GM23338 (cell line): ENCODE measurements at regions not wholly inside any gene's neighbourhood (a gene's known extent, or its start where the extent isn't known, plus 50 kb on each side); places are given as distances from the start of the nearest gene placed in this dataset.

Experiments
- ATAC-seq: fragments of 200-7000 bp; cut with Tn5 transposase; 3 replicates; pipeline ENCODE4 v1.9.1; 2020
- DNase-seq: peaks from one replicate; pipeline ENCODE4 v3.0.0-alpha.2; 2015; ENCODE audit warnings: low spot score
- H2AFZ ChIP-seq: fragments of 200-600 bp; sonication (generic); 2 replicates; pipeline ENCODE4 v1.8.0; 2016; ENCODE audit warnings: antibody characterized with exemption, mild to moderate bottlenecking, moderate library complexity
- H3F3A ChIP-seq: fragments of 200-600 bp; sonication (generic); replicated peaks from 2 replicates; pipeline ENCODE4 v1.8.0; 2017; ENCODE audit warnings: antibody characterized with exemption, mixed run types, low read depth
- H3K27ac ChIP-seq: fragments of 200-600 bp; sonication (generic); 2 replicates; pipeline ENCODE4 v1.6.1; 2016; ENCODE audit warnings: low read depth
- H3K27me3 ChIP-seq: fragments of 200-600 bp; sonication (generic); 2 replicates; pipeline ENCODE4 v1.8.0; 2016; ENCODE audit warnings: mild to moderate bottlenecking, mixed run types, moderate library complexity; ENCODE audit not compliant: insufficient read depth
- H3K36me3 ChIP-seq: fragments of 200-600 bp; sonication (generic); 2 replicates; pipeline ENCODE4 v1.8.0; 2016; ENCODE audit warnings: mild to moderate bottlenecking; ENCODE audit not compliant: insufficient read depth
- H3K4me1 ChIP-seq: fragments of 200-600 bp; sonication (generic); 2 replicates; pipeline ENCODE4 v1.8.0; 2016; ENCODE audit warnings: mild to moderate bottlenecking, moderate library complexity; ENCODE audit not compliant: insufficient read depth
- H3K4me2 ChIP-seq: fragments of 200-600 bp; sonication (generic); 2 replicates; pipeline ENCODE4 v1.7.1; 2017; ENCODE audit warnings: mixed run types
- H3K4me3 ChIP-seq: fragments of 200-600 bp; sonication (generic); 2 replicates; pipeline ENCODE4 v1.6.1; 2016; ENCODE audit warnings: mixed run types
- H3K79me2 ChIP-seq: fragments of 200-600 bp; sonication (generic); replicated peaks from 2 replicates; pipeline ENCODE4 v1.8.0; 2017; ENCODE audit warnings: mild to moderate bottlenecking; ENCODE audit not compliant: insufficient read depth
- H3K9me2 ChIP-seq: fragments of 200-600 bp; sonication (generic); 2 replicates; pipeline ENCODE4 v1.8.0; 2017; ENCODE audit not compliant: insufficient read depth
- H4K20me1 ChIP-seq: fragments of 200-600 bp; sonication (generic); replicated peaks from 2 replicates; pipeline ENCODE4 v1.8.0; 2017; ENCODE audit warnings: mild to moderate bottlenecking; ENCODE audit not compliant: insufficient read depth
- H3K27ac Mint-ChIP-seq: 2 replicates; pipeline ENCODE4 v1.8.0; 2020; ENCODE audit warnings: inconsistent platforms, mild to moderate bottlenecking, moderate library complexity, mixed read lengths
- H3K27me3 Mint-ChIP-seq: 3 replicates; pipeline ENCODE4 v1.8.0; 2022; ENCODE audit warnings: low read depth, mild to moderate bottlenecking, moderate library complexity, mixed read lengths, inconsistent platforms; ENCODE audit not compliant: insufficient read depth, poor library complexity
- H3K36me3 Mint-ChIP-seq: 3 replicates; pipeline ENCODE4 v1.8.0; 2021; ENCODE audit warnings: low read depth, mild to moderate bottlenecking, inconsistent platforms, moderate library complexity, mixed read lengths
- H3K4me1 Mint-ChIP-seq: 3 replicates; pipeline ENCODE4 v1.8.0; 2020; ENCODE audit warnings: mild to moderate bottlenecking, inconsistent platforms, mixed read lengths
- H3K4me3 Mint-ChIP-seq: 3 replicates; pipeline ENCODE4 v1.8.0; 2021; ENCODE audit warnings: moderate library complexity, mild to moderate bottlenecking, inconsistent platforms, mixed read lengths
- H3K9me3 Mint-ChIP-seq: 3 replicates; pipeline ENCODE4 v1.8.0; 2020; ENCODE audit warnings: moderate library complexity, mild to moderate bottlenecking, inconsistent platforms, mixed read lengths
- CREB1 ChIP-seq: fragments of 250-450 bp; sonication (Bioruptor Pico); IDR thresholded peaks from 2 replicates; pipeline ENCODE4 v1.5.0; 2020; ENCODE audit warnings: low read depth, mild to moderate bottlenecking, moderate library complexity
- EZH2 ChIP-seq: fragments of 200-600 bp; sonication (generic); IDR thresholded peaks from one replicate; pipeline ENCODE4 v1.8.0; 2017; ENCODE audit warnings: antibody characterized with exemption, mild to moderate bottlenecking, low read depth; ENCODE audit not compliant: unreplicated experiment
- EZH2phosphoT487 ChIP-seq: fragments of 200-600 bp; sonication (generic); IDR thresholded peaks from one replicate; pipeline ENCODE4 v1.8.1; 2018; ENCODE audit warnings: antibody characterized with exemption; ENCODE audit not compliant: unreplicated experiment
- JUNB ChIP-seq: IDR thresholded peaks from one replicate; pipeline ENCODE4 v1.6.1; 2016; ENCODE audit warnings: antibody characterized with exemption; ENCODE audit not compliant: unreplicated experiment
- NANOG ChIP-seq: IDR thresholded peaks from 2 replicates; pipeline ENCODE4 v1.6.1; 2016; ENCODE audit warnings: antibody characterized with exemption, borderline replicate concordance
- POLR2AphosphoS5 ChIP-seq: IDR thresholded peaks from 2 replicates; pipeline ENCODE4 v1.6.1; 2016; ENCODE audit warnings: antibody characterized with exemption, low read depth
- STAT1 ChIP-seq: IDR thresholded peaks from one replicate; pipeline ENCODE4 v1.6.1; 2016; ENCODE audit warnings: antibody characterized with exemption; ENCODE audit not compliant: unreplicated experiment
- ZNF114 ChIP-seq: fragments of 250-450 bp; sonication (Bioruptor Pico); IDR thresholded peaks from 2 replicates; pipeline ENCODE4 v1.5.0; 2020; ENCODE audit warnings: mild to moderate bottlenecking, moderate library complexity
- ZNF331 ChIP-seq: fragments of 250-450 bp; sonication (Bioruptor Pico); IDR thresholded peaks from 2 replicates; pipeline ENCODE4 v1.5.0; 2020; ENCODE audit warnings: low read depth, mild to moderate bottlenecking, moderate library complexity
- TF ChIP-seq, protein P1 (sequence below): IDR thresholded peaks from one replicate; pipeline ENCODE4 v1.6.1; 2018; ENCODE audit warnings: antibody characterized with exemption; ENCODE audit not compliant: unreplicated experiment
- TF ChIP-seq, protein P2 (sequence below), 2 experiments: fragments of 200-600 bp in 1 of 2; sonication (generic) in 1 of 2; conservative IDR thresholded peaks; 2 replicates each; pipeline versions ENCODE4 v1.5.1 to v1.6.1; 2016 to 2017; ENCODE audit warnings: antibody characterized with exemption in 2 of 2, low read depth in 2 of 2, mild to moderate bottlenecking in 2 of 2, moderate library complexity in 1 of 2
- TF ChIP-seq, protein P3 (sequence below): IDR thresholded peaks from 2 replicates; pipeline ENCODE4 v1.6.1; 2016; ENCODE audit warnings: antibody characterized with exemption

DNA sequence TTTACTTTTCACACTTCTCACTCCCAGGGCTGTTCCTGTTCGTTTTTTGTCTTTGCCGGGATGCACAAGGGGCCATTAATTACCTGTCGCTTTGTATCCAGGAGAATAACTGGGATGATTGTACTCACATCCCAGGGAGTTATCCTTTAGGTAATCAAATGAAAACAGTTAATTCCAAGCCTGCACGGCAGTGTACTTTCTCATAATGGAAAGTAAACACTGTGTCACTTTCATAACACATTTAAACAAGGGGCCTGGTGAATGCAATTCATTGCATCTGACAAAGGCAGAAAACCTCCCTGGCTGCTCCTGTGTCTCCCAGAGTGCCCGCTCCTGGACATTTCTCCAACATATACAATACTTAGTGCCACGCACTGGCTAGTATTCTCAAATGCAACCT lies 138.7 kb upstream of the CELF2 start:
- Histone ChIP-seq H3K4me1 (no peaks in the 10 kb centered on the region), H4K20me1 (no peaks in the 10 kb centered on the region), H3K9me2 (0 out of 2 replicates have a peak, but pooled peaks cover 4% of the 10 kb centered on the region), H3F3A (no peaks in the 10 kb centered on the region), H3K36me3 (no peaks in the 10 kb centered on the region), H3K27me3 (no peaks in the 10 kb centered on the region), H3K27ac (no peak overlapping the region), H3K4me3 (no peak overlapping the region), H3K79me2 (no peaks in the 10 kb centered on the region), H2AFZ (peak overlapping the region; percentile 49; the same call in 1 of the 2 replicates), H3K4me2 (no peak overlapping the region)
- Mint-ChIP-seq H3K27me3 (no peaks in the 10 kb centered on the region), H3K9me3 (no peaks in the 10 kb centered on the region), H3K36me3 (no peaks in the 10 kb centered on the region), H3K27ac (no peak overlapping the region), H3K4me1 (no peaks in the 10 kb centered on the region), H3K4me3 (no peak overlapping the region)
- DNase-seq: no peak
- TF ChIP-seq EZH2phosphoT487: no peak
- TF ChIP-seq EZH2: no peak
- TF ChIP-seq, protein P1, sequence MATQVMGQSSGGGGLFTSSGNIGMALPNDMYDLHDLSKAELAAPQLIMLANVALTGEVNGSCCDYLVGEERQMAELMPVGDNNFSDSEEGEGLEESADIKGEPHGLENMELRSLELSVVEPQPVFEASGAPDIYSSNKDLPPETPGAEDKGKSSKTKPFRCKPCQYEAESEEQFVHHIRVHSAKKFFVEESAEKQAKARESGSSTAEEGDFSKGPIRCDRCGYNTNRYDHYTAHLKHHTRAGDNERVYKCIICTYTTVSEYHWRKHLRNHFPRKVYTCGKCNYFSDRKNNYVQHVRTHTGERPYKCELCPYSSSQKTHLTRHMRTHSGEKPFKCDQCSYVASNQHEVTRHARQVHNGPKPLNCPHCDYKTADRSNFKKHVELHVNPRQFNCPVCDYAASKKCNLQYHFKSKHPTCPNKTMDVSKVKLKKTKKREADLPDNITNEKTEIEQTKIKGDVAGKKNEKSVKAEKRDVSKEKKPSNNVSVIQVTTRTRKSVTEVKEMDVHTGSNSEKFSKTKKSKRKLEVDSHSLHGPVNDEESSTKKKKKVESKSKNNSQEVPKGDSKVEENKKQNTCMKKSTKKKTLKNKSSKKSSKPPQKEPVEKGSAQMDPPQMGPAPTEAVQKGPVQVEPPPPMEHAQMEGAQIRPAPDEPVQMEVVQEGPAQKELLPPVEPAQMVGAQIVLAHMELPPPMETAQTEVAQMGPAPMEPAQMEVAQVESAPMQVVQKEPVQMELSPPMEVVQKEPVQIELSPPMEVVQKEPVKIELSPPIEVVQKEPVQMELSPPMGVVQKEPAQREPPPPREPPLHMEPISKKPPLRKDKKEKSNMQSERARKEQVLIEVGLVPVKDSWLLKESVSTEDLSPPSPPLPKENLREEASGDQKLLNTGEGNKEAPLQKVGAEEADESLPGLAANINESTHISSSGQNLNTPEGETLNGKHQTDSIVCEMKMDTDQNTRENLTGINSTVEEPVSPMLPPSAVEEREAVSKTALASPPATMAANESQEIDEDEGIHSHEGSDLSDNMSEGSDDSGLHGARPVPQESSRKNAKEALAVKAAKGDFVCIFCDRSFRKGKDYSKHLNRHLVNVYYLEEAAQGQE: no peak
- no peak for TF ChIP-seq NANOG
- TF ChIP-seq, protein P2, sequence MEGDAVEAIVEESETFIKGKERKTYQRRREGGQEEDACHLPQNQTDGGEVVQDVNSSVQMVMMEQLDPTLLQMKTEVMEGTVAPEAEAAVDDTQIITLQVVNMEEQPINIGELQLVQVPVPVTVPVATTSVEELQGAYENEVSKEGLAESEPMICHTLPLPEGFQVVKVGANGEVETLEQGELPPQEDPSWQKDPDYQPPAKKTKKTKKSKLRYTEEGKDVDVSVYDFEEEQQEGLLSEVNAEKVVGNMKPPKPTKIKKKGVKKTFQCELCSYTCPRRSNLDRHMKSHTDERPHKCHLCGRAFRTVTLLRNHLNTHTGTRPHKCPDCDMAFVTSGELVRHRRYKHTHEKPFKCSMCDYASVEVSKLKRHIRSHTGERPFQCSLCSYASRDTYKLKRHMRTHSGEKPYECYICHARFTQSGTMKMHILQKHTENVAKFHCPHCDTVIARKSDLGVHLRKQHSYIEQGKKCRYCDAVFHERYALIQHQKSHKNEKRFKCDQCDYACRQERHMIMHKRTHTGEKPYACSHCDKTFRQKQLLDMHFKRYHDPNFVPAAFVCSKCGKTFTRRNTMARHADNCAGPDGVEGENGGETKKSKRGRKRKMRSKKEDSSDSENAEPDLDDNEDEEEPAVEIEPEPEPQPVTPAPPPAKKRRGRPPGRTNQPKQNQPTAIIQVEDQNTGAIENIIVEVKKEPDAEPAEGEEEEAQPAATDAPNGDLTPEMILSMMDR (conservative IDR thresholded peaks at IDR 0.05; ENCODE audit: low read depth in 2 of 2): no peak
- no peak for TF ChIP-seq STAT1
- TF ChIP-seq JUNB: no peak
- no peak for TF ChIP-seq POLR2AphosphoS5
- ATAC-seq: no peak

DNA sequence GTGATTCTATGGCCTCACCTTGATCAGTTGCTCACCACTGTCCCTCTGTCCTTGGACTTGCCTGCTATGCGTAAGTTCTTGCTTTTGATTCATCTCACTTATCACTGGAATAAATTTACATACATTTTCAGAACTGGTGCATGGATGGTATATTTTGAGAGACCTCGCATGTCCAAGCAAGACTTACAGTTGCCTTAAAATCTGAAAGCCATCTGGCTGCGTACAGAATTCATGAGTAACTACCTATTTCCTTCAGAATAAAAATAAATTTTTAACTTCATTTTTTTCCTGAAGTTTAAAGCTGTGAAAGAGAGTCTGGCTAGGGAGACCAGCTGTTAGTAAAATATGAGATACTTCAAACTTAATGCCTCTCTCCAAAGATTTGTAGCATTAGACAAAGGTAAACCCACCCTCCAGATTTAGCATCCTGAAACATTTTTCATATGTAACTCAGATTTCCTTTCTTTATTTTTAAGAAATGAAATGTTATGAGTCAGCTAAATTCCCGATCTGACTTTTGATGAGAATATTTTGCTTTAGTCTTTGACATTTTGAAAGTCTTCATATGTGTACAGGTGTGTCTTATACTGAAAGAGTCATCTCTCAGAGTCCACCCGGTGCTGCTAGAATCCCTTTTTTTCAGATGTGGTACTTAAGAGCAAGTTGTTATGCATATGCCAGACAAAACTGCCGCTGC lies 136.4 kb upstream of the CELF2 start:
- Mint-ChIP-seq H3K4me1 (no peaks in the 10 kb centered on the region), H3K27ac (no peak overlapping the region), H3K27me3 (no peaks in the 10 kb centered on the region), H3K36me3 (no peaks in the 10 kb centered on the region), H3K9me3 (no peaks in the 10 kb centered on the region; the same call in 2 of the 3 replicates), H3K4me3 (no peak overlapping the region)
- 0 out of 2 replicates have a peak overlapping the region, but pooled peaks have one; percentile 15 for H2AFZ ChIP-seq
- no peaks in the 10 kb centered on the region for H3K27me3 ChIP-seq
- no peaks in the 10 kb centered on the region for H4K20me1 ChIP-seq
- H3K9me2 ChIP-seq: 0 out of 2 replicates have a peak, but pooled peaks cover 4% of the 10 kb centered on the region
- no peak for ATAC-seq
- H3K27ac ChIP-seq: no peak overlapping the region
- H3K36me3 ChIP-seq: no peaks in the 10 kb centered on the region
- no peaks in the 10 kb centered on the region for H3K4me1 ChIP-seq
- H3K79me2 ChIP-seq: no peaks in the 10 kb centered on the region
- H3K4me3 ChIP-seq: no peak overlapping the region
- H3F3A ChIP-seq: no peaks in the 10 kb centered on the region
- H3K4me2 ChIP-seq: no peak overlapping the region
- DNase-seq: no peak
- TF ChIP-seq, protein P3, sequence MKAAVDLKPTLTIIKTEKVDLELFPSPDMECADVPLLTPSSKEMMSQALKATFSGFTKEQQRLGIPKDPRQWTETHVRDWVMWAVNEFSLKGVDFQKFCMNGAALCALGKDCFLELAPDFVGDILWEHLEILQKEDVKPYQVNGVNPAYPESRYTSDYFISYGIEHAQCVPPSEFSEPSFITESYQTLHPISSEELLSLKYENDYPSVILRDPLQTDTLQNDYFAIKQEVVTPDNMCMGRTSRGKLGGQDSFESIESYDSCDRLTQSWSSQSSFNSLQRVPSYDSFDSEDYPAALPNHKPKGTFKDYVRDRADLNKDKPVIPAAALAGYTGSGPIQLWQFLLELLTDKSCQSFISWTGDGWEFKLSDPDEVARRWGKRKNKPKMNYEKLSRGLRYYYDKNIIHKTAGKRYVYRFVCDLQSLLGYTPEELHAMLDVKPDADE: no peak
- TF ChIP-seq, protein P1: no peak
- TF ChIP-seq STAT1 (no peak), ZNF331 (CRISPR knock-in tag) (no peak), ZNF114 (CRISPR knock-in tag) (no peak), CREB1 (no peak)
